ENCODE measurements at regions not wholly inside any gene's neighbourhood (a gene's known extent, or its start where the extent isn't known, plus 50 kb on each side); places are given as distances from the start of the nearest gene placed in this dataset.

- TF ChIP-seq CTCF (IDR thresholded peaks at IDR 0.05) (no peak), POLR2AphosphoS5 (IDR thresholded peaks at IDR 0.05) (no peak)
Measured at GRCh38 chr1:191700922-191701321, 457.3 kb upstream of the RGS18 start.
